HL-60 (cell line): ENCODE measurements at regions not wholly inside any gene's neighbourhood (a gene's known extent, or its start where the extent isn't known, plus 50 kb on each side); places are given as distances from the start of the nearest gene placed in this dataset.

ENCODE experiments used
- CTCF ChIP-seq: IDR thresholded peaks from one replicate; pipeline ENCODE4 v1.5.1; 2011; ENCODE audit warnings: low read length, control low read depth, inconsistent platforms; ENCODE audit not compliant: insufficient read depth
- GABPA ChIP-seq: IDR thresholded peaks from 2 replicates; pipeline ENCODE4 v1.6.1; 2012; ENCODE audit warnings: low read depth
- POLR2AphosphoS5 ChIP-seq: IDR thresholded peaks from 2 replicates; pipeline ENCODE4 v1.6.1; 2012; ENCODE audit warnings: low read depth
- REST ChIP-seq: IDR thresholded peaks from 2 replicates; pipeline ENCODE4 v1.6.1; 2012; ENCODE audit warnings: low read depth; ENCODE audit not compliant: insufficient replicate concordance
- SPI1 ChIP-seq: IDR thresholded peaks from 2 replicates; pipeline ENCODE4 v1.6.1; 2012; ENCODE audit warnings: low read depth, mild to moderate bottlenecking, borderline replicate concordance

- TF ChIP-seq CTCF = no peak
- no peak for TF ChIP-seq REST
- no peak for TF ChIP-seq SPI1
- TF ChIP-seq POLR2AphosphoS5 = no peak
- no peak for TF ChIP-seq GABPA
Measured at GRCh38 chr20:56875803-56876202, 246.7 kb downstream of the TFAP2C start.
